Central memory CD8-positive, alpha-beta T cell (primary cell): ENCODE measurements at regions not wholly inside any gene's neighbourhood (a gene's known extent, or its start where the extent isn't known, plus 50 kb on each side); places are given as distances from the start of the nearest gene placed in this dataset.

ENCODE experiments used
- ATAC-seq: fragments of 150-1000 bp; cut with Tn5 transposase; replicated peaks from 2 replicates; pipeline ENCODE4 v1.10.0; 2022; ENCODE audit warnings: mild to moderate bottlenecking, moderate FRiP score, moderate number of reproducible peaks; ENCODE audit not compliant: poor library complexity, severe bottlenecking; ENCODE audit errors: extremely low read depth
- DNase-seq, 2 donors: peaks; one replicate each; pipeline ENCODE4 v3.0.0; 2021; ENCODE audit warnings: low spot score in 2 of 2
- H3K27ac Mint-ChIP-seq: one replicate; pipeline ENCODE4 v1.8.0; 2022; ENCODE audit warnings: low read depth, mild to moderate bottlenecking, moderate library complexity, mixed read lengths
- H3K27me3 Mint-ChIP-seq: one replicate; pipeline ENCODE4 v1.8.0; 2022; ENCODE audit warnings: mixed read lengths
- H3K36me3 Mint-ChIP-seq: one replicate; pipeline ENCODE4 v1.8.0; 2022; ENCODE audit warnings: mild to moderate bottlenecking, moderate library complexity, mixed read lengths; ENCODE audit not compliant: insufficient read depth
- H3K4me1 Mint-ChIP-seq: one replicate; pipeline ENCODE4 v1.8.0; 2022; ENCODE audit warnings: mixed read lengths
- H3K4me3 Mint-ChIP-seq: one replicate; pipeline ENCODE4 v1.8.0; 2022; ENCODE audit warnings: mild to moderate bottlenecking, moderate library complexity, mixed read lengths
- H3K9me3 Mint-ChIP-seq: one replicate; pipeline ENCODE4 v1.8.0; 2022; ENCODE audit warnings: mixed read lengths

DNA sequence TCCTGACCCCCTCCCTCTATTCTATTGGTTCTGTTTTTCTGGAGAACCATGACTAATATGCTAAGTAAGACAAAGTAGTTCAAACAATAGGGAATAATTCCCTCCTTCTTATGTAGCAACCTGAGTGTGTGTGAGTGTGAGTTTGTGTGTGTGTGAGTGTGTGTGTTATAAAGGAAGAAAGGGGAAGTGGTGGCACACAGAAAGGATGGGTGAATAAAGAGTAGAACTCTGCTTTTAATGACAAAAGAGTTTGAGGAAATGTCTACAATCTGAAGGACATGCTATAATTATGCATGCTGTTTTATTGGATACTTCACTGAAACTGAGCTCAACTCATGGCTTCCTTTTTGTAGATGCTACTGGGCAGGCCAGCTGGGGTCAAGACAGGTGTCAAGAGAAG is 489.5 kb downstream of the REEP3 start:
- Mint-ChIP-seq H3K4me1 (no peaks in the 10 kb centered on the region), H3K36me3 (no peaks in the 10 kb centered on the region), H3K9me3 (peaks cover 16% of the 10 kb centered on the region), H3K4me3 (no peak overlapping the region), H3K27ac (no peak overlapping the region), H3K27me3 (no peaks in the 10 kb centered on the region)
- ATAC-seq (no peak), DNase-seq (no peak)

DNA sequence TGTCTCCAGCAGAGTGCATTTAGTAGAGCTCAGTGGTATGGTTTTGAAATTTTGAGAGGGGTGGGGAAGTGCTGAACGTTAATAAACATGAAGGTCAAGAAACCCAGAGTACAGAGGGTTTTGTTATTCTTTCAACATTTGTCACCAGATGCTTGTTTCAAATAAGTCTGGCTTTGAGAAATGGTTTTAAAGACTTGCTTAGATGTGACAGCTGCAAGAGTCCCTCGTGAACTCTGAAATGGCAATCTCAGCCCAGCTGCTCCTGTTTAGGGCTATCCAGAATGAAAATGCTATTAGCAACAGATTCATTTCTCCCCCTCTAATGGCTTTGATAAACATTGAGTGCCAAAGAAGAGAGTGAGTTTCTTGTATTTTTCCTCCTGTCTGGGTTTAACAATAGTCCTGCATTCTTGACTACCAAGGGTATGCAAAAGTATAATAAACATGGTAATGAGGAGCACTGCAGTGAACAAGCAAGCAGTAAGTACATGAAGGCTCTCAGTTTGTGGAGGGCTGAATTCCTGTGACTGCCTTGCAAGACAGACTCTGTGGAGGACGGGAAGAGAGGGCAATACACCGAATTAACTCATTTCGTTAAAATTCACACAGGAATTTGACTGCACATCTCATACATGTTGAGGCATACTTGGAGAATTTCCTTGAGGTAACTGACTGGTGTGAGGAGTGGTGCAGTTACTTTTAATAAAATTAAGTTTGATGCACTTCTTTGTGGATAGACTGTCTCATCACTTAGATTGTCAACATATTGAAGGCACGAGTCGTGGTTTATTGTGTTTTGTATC is 490.9 kb downstream of the REEP3 start:
- Mint-ChIP-seq H3K27ac (no peak overlapping the region), H3K4me3 (no peak overlapping the region), H3K27me3 (no peaks in the 10 kb centered on the region), H3K4me1 (no peaks in the 10 kb centered on the region), H3K36me3 (no peaks in the 10 kb centered on the region), H3K9me3 (peaks cover 16% of the 10 kb centered on the region)
- ATAC-seq (no peak), DNase-seq (no peak)

GRCh38 chr10:64014281-64014680 is 493.1 kb downstream of the REEP3 start:
- no peak for ATAC-seq

DNA sequence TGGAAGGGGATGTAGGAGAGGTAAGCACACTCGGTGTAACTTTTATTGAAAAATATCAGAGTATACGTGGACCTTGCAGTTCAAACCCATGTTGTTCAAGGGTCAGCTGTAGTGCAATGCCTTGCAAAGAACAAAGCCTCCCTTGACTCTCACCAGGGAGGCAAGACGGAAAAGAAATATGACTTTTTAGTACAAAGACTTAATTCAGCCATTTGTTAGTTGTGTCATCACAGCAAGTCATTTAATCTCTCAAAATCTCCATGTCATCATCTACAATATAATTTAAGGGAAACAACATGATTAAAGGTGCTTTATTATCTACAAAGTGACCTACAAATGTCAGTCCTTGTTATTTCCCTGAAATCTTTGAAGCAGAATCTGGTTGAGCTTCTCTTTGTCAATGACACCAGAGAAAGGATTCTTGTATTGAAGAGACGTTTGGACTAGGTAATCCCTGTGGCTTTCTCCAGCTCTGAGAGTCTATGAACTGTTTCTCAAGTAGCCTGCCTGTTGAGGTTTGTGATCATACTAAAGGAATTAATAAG is 502.8 kb downstream of the REEP3 start:
- Mint-ChIP-seq H3K27ac (no peak overlapping the region), H3K4me1 (no peaks in the 10 kb centered on the region), H3K9me3 (peaks cover 10% of the 10 kb centered on the region), H3K36me3 (no peaks in the 10 kb centered on the region), H3K4me3 (no peak overlapping the region), H3K27me3 (no peaks in the 10 kb centered on the region)
- ATAC-seq (no peak), DNase-seq (no peak)

More at GRCh38 chr10:64014281-64014680, 493.1 kb downstream of the REEP3 start:
- Mint-ChIP-seq H3K9me3 (peaks cover 16% of the 10 kb centered on the region), H3K27ac (no peak overlapping the region), H3K27me3 (no peaks in the 10 kb centered on the region), H3K4me1 (no peaks in the 10 kb centered on the region), H3K4me3 (no peak overlapping the region), H3K36me3 (no peaks in the 10 kb centered on the region)
- DNase-seq, result no peak

- Mint-ChIP-seq H3K9me3 (no peaks in the 10 kb centered on the region), H3K4me1 (no peaks in the 10 kb centered on the region), H3K36me3 (no peaks in the 10 kb centered on the region), H3K27me3 (peaks cover 33% of the 10 kb centered on the region), H3K27ac (no peak overlapping the region), H3K4me3 (no peak overlapping the region)
- no peak for DNase-seq
- no peak for ATAC-seq
These were observed 512.5 kb downstream of the REEP3 start for GRCh38 chr10:64033711-64034110.

- DNase-seq (no peak), ATAC-seq (no peak)
- Mint-ChIP-seq H3K36me3 (no peaks in the 10 kb centered on the region), H3K4me1 (peaks cover 6% of the 10 kb centered on the region), H3K27ac (no peak overlapping the region), H3K4me3 (no peak overlapping the region), H3K27me3 (peaks cover 33% of the 10 kb centered on the region), H3K9me3 (no peaks in the 10 kb centered on the region)
These were observed 515.2 kb downstream of the REEP3 start for GRCh38 chr10:64036321-64036930.

GRCh38 chr10:64037071-64037661 is 516.0 kb downstream of the REEP3 start:
- Mint-ChIP-seq H3K9me3 (no peaks in the 10 kb centered on the region), H3K27ac (no peak overlapping the region)

GRCh38 chr10:64038107-64038506 is 516.9 kb downstream of the REEP3 start:
- DNase-seq (no peak), ATAC-seq (no peak)
- no peak overlapping the region for H3K4me3 Mint-ChIP-seq
- peaks cover under 1% of the 10 kb centered on the region for H3K36me3 Mint-ChIP-seq
- H3K4me1 Mint-ChIP-seq, result peaks cover 7% of the 10 kb centered on the region
- no peaks in the 10 kb centered on the region for H3K9me3 Mint-ChIP-seq
- H3K27ac Mint-ChIP-seq, result no peak overlapping the region
- H3K27me3 Mint-ChIP-seq, result peaks cover 33% of the 10 kb centered on the region

More at GRCh38 chr10:64037071-64037661, 516.0 kb downstream of the REEP3 start:
- H3K4me1 Mint-ChIP-seq, result peaks cover 7% of the 10 kb centered on the region
- no peak overlapping the region for H3K4me3 Mint-ChIP-seq
- H3K36me3 Mint-ChIP-seq, result no peaks in the 10 kb centered on the region
- DNase-seq (no peak), ATAC-seq (no peak)
- peaks cover 33% of the 10 kb centered on the region for H3K27me3 Mint-ChIP-seq

DNA sequence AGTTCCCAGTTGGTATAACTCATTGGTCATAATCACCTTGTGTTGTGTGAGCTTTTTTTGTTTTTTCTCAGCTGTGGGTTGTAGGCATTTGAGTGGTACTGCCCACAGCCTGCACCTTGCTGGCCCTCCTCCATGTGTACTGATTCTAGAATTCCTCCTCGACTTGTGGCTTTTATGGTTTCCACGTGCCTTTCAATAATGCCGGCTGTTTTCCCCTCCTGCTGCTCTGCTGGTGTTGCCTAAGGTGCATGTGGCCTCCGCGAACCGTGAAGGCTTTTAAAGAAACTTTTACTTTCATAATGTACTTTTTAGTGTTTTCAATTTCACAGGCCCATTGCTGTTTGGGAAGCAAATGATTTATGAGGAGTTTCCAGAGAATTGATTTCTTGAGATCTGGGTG is 518.0 kb downstream of the REEP3 start:
- Mint-ChIP-seq H3K4me3 (no peak overlapping the region), H3K36me3 (peaks cover 1% of the 10 kb centered on the region), H3K27ac (peak overlapping the region; percentile 26), H3K4me1 (peaks cover 7% of the 10 kb centered on the region), H3K27me3 (peaks cover 28% of the 10 kb centered on the region), H3K9me3 (no peaks in the 10 kb centered on the region)
- DNase-seq (no peak), ATAC-seq (no peak)

GRCh38 chr10:64040781-64041180 is 519.6 kb downstream of the REEP3 start:
- Mint-ChIP-seq H3K9me3 (no peaks in the 10 kb centered on the region), H3K27me3 (peaks cover 19% of the 10 kb centered on the region), H3K4me3 (no peak overlapping the region), H3K4me1 (peaks cover 7% of the 10 kb centered on the region), H3K27ac (no peak overlapping the region), H3K36me3 (peaks cover 1% of the 10 kb centered on the region)
- DNase-seq (no peak), ATAC-seq (no peak)

GRCh38 chr10:64041185-64041988 is 520.2 kb downstream of the REEP3 start:
- DNase-seq, result peak; percentile 64 to 74
- Mint-ChIP-seq H3K27ac (no peak overlapping the region), H3K27me3 (peaks cover 13% of the 10 kb centered on the region), H3K4me1 (peaks cover 7% of the 10 kb centered on the region), H3K9me3 (no peaks in the 10 kb centered on the region), H3K36me3 (peaks cover 1% of the 10 kb centered on the region), H3K4me3 (peak overlapping the region; percentile 28)
- peak; percentile 86 for ATAC-seq

DNA sequence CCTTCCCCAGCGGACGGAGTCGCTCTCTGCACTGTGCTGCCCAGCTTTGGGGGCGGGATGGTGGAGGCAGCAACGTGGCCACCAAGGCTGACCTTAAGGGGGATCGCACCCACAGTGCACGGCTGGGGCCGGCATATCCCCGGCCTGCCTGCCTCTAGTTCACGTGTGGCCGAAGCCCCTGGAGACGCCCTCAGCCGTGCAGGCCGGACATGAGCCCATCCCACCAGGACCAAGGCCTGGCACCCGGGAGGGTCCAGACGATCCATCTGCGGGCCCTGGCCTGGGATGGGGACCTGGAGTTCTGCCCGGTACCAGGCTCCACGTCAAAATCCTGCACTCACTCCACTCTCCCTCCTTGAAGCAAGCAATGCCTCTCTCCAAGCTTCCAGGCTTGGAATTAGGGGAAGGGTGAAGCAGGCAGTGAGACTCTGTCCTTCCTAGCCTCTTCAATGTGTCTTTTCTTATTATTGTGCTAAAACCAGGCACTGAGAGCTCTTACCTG is 520.8 kb downstream of the REEP3 start:
- Mint-ChIP-seq H3K9me3 (no peaks in the 10 kb centered on the region), H3K4me1 (peaks cover 7% of the 10 kb centered on the region), H3K27ac (no peak overlapping the region), H3K27me3 (peaks cover 6% of the 10 kb centered on the region), H3K4me3 (peak overlapping the region; percentile 37), H3K36me3 (peaks cover 1% of the 10 kb centered on the region)
- DNase-seq, result no peak
- ATAC-seq, result no peak
